ENCODE measurements at regions not wholly inside any gene's neighbourhood (a gene's known extent, or its start where the extent isn't known, plus 50 kb on each side); places are given as distances from the start of the nearest gene placed in this dataset.
A peak's percentile ranks its signal among the peaks of the same experiment; 100 is the strongest.

- Histone ChIP-seq H3K36me3 (ENCODE audit: control insufficient read depth in 1 of 2, insufficient read depth in 2 of 2, low read length in 2 of 2) (no peaks in the 10 kb centered on the region), H3K14ac (ENCODE audit: low read length) (peak overlapping the region; percentile 65), H3K27me3 (ENCODE audit: insufficient read depth, low read length) (no peaks in the 10 kb centered on the region), H3K9me3 (ENCODE audit: insufficient read depth, low read depth, low read length) (peaks cover 1% of the 10 kb centered on the region), H3K4me1 (ENCODE audit: control insufficient read depth in 1 of 2, insufficient read depth in 2 of 2, low read length in 2 of 2) (peaks cover 27 to 35% of the 10 kb centered on the region in 2 experiments), H2AK5ac (ENCODE audit: low read length) (peak overlapping the region; percentile 69), H2BK120ac (ENCODE audit: insufficient read depth, low read length, poor library complexity) (peak overlapping the region; percentile 91), H4K91ac (ENCODE audit: low read depth, low read length) (peak overlapping the region; percentile 89), H2BK5ac (ENCODE audit: low read depth, low read length, poor library complexity) (no peak overlapping the region), H4K12ac (ENCODE audit: low read depth, low read length) (no peak overlapping the region), H4K8ac (ENCODE audit: low read depth, low read length) (no peak overlapping the region), H3K23ac (ENCODE audit: low read length) (no peak overlapping the region), H2AFZ (ENCODE audit: insufficient read depth, low read length, poor library complexity) (no peak overlapping the region), H3K79me2 (ENCODE audit: control insufficient read depth, insufficient read depth, low read length, poor library complexity) (peaks cover 5% of the 10 kb centered on the region), H3K18ac (ENCODE audit: low read length) (no peak overlapping the region), H3K4ac (ENCODE audit: low read depth, low read length) (no peak overlapping the region), H2BK12ac (ENCODE audit: low read length) (peak overlapping the region; percentile 27), H3K27ac (ENCODE audit: low read depth, low read length) (no peak overlapping the region), H3K79me1 (ENCODE audit: low read length) (peaks cover 43% of the 10 kb centered on the region), H3K9ac (ENCODE audit: low read length) (no peak overlapping the region), H3K4me2 (ENCODE audit: low read length) (no peak overlapping the region), H3K4me3 (ENCODE audit: low read depth, low read length) (no peak overlapping the region)
- WGBS (ENCODE audit: extremely low coverage, insufficient coverage, insufficient read length) = no CpG with 5 or more reads among the region's 8 CpGs
- no peak for DNase-seq
These were observed 97.5 kb upstream of the TSPAN2 start for GRCh38 chr1:115186711-115187265.

- H3K27me3 ChIP-seq (ENCODE audit: insufficient read depth, low read length) = no peaks in the 10 kb centered on the region
- H3K18ac ChIP-seq (ENCODE audit: low read length) = peak overlapping the region; percentile 19
- H3K4me1 ChIP-seq (ENCODE audit: control insufficient read depth in 1 of 2, insufficient read depth in 2 of 2, low read length in 2 of 2) = peaks cover 23 to 35% of the 10 kb centered on the region in 2 experiments
- no peak overlapping the region for H3K4ac ChIP-seq (ENCODE audit: low read depth, low read length)
- H3K27ac ChIP-seq (ENCODE audit: low read depth, low read length) = peak overlapping the region; percentile 43
- H2BK5ac ChIP-seq (ENCODE audit: low read depth, low read length, poor library complexity) = peak overlapping the region; percentile 28
- peak overlapping the region; percentile 43 for H2BK120ac ChIP-seq (ENCODE audit: insufficient read depth, low read length, poor library complexity)
- no peak overlapping the region for H4K12ac ChIP-seq (ENCODE audit: low read depth, low read length)
- H2AK5ac ChIP-seq (ENCODE audit: low read length) = no peak overlapping the region
- no peaks in the 10 kb centered on the region for H3K36me3 ChIP-seq (ENCODE audit: control insufficient read depth in 1 of 2, insufficient read depth in 2 of 2, low read length in 2 of 2)
- H4K91ac ChIP-seq (ENCODE audit: low read depth, low read length) = peak overlapping the region; percentile 76
- no peak overlapping the region for H3K23ac ChIP-seq (ENCODE audit: low read length)
- no peak overlapping the region for H3K4me2 ChIP-seq (ENCODE audit: low read length)
- no peak overlapping the region for H3K9ac ChIP-seq (ENCODE audit: low read length)
- peaks cover 41% of the 10 kb centered on the region for H3K79me1 ChIP-seq (ENCODE audit: low read length)
- peak overlapping the region; percentile 84 for H2BK12ac ChIP-seq (ENCODE audit: low read length)
- H3K79me2 ChIP-seq (ENCODE audit: control insufficient read depth, insufficient read depth, low read length, poor library complexity) = peaks cover 5% of the 10 kb centered on the region
- H3K14ac ChIP-seq (ENCODE audit: low read length) = peak overlapping the region; percentile 12
- WGBS (ENCODE audit: extremely low coverage, insufficient coverage, insufficient read length) = no CpG with 5 or more reads among the region's 4 CpGs
- no peak for DNase-seq
- H3K4me3 ChIP-seq (ENCODE audit: low read depth, low read length) = no peak overlapping the region
- H2AFZ ChIP-seq (ENCODE audit: insufficient read depth, low read length, poor library complexity) = no peak overlapping the region
- H4K8ac ChIP-seq (ENCODE audit: low read depth, low read length) = peak overlapping the region; percentile 51
- H3K9me3 ChIP-seq (ENCODE audit: insufficient read depth, low read depth, low read length) = no peaks in the 10 kb centered on the region
These were observed 96.0 kb upstream of the TSPAN2 start for GRCh38 chr1:115185336-115185735.

- peak overlapping the region; percentile 28 for H2BK5ac ChIP-seq (ENCODE audit: low read depth, low read length, poor library complexity)
- peak overlapping the region; percentile 51 for H4K8ac ChIP-seq (ENCODE audit: low read depth, low read length)
- peak overlapping the region; percentile 43 for H2BK120ac ChIP-seq (ENCODE audit: insufficient read depth, low read length, poor library complexity)
- H2BK12ac ChIP-seq (ENCODE audit: low read length) = peak overlapping the region; percentile 84
- no peak overlapping the region for H3K4me2 ChIP-seq (ENCODE audit: low read length)
- H3K79me2 ChIP-seq (ENCODE audit: control insufficient read depth, insufficient read depth, low read length, poor library complexity) = peaks cover 7% of the 10 kb centered on the region
- H3K9ac ChIP-seq (ENCODE audit: low read length) = no peak overlapping the region
- peak overlapping the region; percentile 76 for H4K91ac ChIP-seq (ENCODE audit: low read depth, low read length)
- H3K4me1 ChIP-seq (ENCODE audit: control insufficient read depth in 1 of 2, insufficient read depth in 2 of 2, low read length in 2 of 2) = peaks cover 26 to 34% of the 10 kb centered on the region in 2 experiments
- H3K18ac ChIP-seq (ENCODE audit: low read length) = peak overlapping the region; percentile 19
- no CpG with 5 or more reads among the region's 5 CpGs for WGBS (ENCODE audit: extremely low coverage, insufficient coverage, insufficient read length)
- H3K79me1 ChIP-seq (ENCODE audit: low read length) = peaks cover 45% of the 10 kb centered on the region
- no peak overlapping the region for H3K4me3 ChIP-seq (ENCODE audit: low read depth, low read length)
- H3K9me3 ChIP-seq (ENCODE audit: insufficient read depth, low read depth, low read length) = no peaks in the 10 kb centered on the region
- peak overlapping the region; percentile 43 for H3K27ac ChIP-seq (ENCODE audit: low read depth, low read length)
- DNase-seq = peak; percentile 47 to 56
- no peak overlapping the region for H4K12ac ChIP-seq (ENCODE audit: low read depth, low read length)
- H2AK5ac ChIP-seq (ENCODE audit: low read length) = no peak overlapping the region
- no peak overlapping the region for H2AFZ ChIP-seq (ENCODE audit: insufficient read depth, low read length, poor library complexity)
- H3K14ac ChIP-seq (ENCODE audit: low read length) = peak overlapping the region; percentile 12
- no peak overlapping the region for H3K23ac ChIP-seq (ENCODE audit: low read length)
- no peak overlapping the region for H3K4ac ChIP-seq (ENCODE audit: low read depth, low read length)
- H3K27me3 ChIP-seq (ENCODE audit: insufficient read depth, low read length) = no peaks in the 10 kb centered on the region
- H3K36me3 ChIP-seq (ENCODE audit: control insufficient read depth in 1 of 2, insufficient read depth in 2 of 2, low read length in 2 of 2) = no peaks in the 10 kb centered on the region
These were observed 95.6 kb upstream of the TSPAN2 start for GRCh38 chr1:115184951-115185331.

DNA sequence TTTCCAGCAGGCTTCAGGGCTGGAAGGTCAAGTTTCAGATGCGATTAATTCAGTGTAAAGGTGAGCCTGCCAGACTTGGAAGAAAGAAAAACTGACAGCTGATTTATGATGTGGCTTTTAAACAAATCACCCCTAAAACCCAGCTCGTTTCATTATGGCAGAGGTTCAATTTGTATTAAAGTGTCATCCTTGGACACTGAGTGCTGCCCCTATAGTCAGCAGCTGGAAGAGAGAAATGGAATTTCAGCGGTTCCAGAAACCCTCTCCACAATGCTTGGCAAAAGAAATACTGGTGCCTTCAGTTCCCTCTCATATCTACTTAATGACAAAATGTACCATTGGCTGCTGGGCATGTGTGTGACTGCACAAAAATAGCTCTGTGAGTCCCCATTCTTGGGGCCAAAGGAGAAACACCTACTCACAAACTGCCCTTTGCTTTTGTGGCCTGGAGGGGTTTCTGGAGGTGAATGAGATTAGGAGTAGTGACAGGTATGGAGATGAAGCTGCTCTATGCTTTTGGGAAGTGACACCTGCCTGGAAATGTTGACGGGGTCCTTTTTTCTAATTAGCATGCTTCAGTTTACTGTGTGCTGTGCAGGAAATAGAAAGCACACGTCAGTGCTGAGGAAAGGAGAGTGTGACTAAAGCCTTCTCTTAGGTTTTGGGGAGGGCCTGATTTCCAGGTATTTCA, 95.1 kb upstream of the TSPAN2 start:
- no peak overlapping the region for H3K4me2 ChIP-seq (ENCODE audit: low read length)

More for the DNA sequence above, 95.1 kb upstream of the TSPAN2 start:
- Histone ChIP-seq H2AK5ac (ENCODE audit: low read length) (no peak overlapping the region), H2BK5ac (ENCODE audit: low read depth, low read length, poor library complexity) (peak overlapping the region; percentile 47), H2BK12ac (ENCODE audit: low read length) (peak overlapping the region; percentile 84), H3K4me1 (ENCODE audit: control insufficient read depth in 1 of 2, insufficient read depth in 2 of 2, low read length in 2 of 2) (peaks cover 28 to 34% of the 10 kb centered on the region in 2 experiments), H3K27ac (ENCODE audit: low read depth, low read length) (peak overlapping the region; percentile 43), H3K14ac (ENCODE audit: low read length) (peak overlapping the region; percentile 12), H3K79me2 (ENCODE audit: control insufficient read depth, insufficient read depth, low read length, poor library complexity) (peaks cover 9% of the 10 kb centered on the region), H3K27me3 (ENCODE audit: insufficient read depth, low read length) (no peaks in the 10 kb centered on the region), H3K4ac (ENCODE audit: low read depth, low read length) (no peak overlapping the region), H4K8ac (ENCODE audit: low read depth, low read length) (no peak overlapping the region), H3K23ac (ENCODE audit: low read length) (no peak overlapping the region), H3K4me3 (ENCODE audit: low read depth, low read length) (no peak overlapping the region), H3K36me3 (ENCODE audit: control insufficient read depth in 1 of 2, insufficient read depth in 2 of 2, low read length in 2 of 2) (no peaks in the 10 kb centered on the region), H4K12ac (ENCODE audit: low read depth, low read length) (no peak overlapping the region), H2BK120ac (ENCODE audit: insufficient read depth, low read length, poor library complexity) (peak overlapping the region; percentile 27), H3K18ac (ENCODE audit: low read length) (no peak overlapping the region), H2AFZ (ENCODE audit: insufficient read depth, low read length, poor library complexity) (no peak overlapping the region), H3K9me3 (ENCODE audit: insufficient read depth, low read depth, low read length) (no peaks in the 10 kb centered on the region), H3K79me1 (ENCODE audit: low read length) (peaks cover 46% of the 10 kb centered on the region), H3K9ac (ENCODE audit: low read length) (no peak overlapping the region), H4K91ac (ENCODE audit: low read depth, low read length) (peak overlapping the region; percentile 76)
- WGBS (ENCODE audit: extremely low coverage, insufficient coverage, insufficient read length) = no CpG with 5 or more reads among the region's 5 CpGs
- peak; percentile 33 to 52 for DNase-seq
